GM19025 (cell line): ENCODE measurements at regions not wholly inside any gene's neighbourhood (a gene's known extent, or its start where the extent isn't known, plus 50 kb on each side); places are given as distances from the start of the nearest gene placed in this dataset.
"Not testable (repeated sequence)": the region's sequence is repeated elsewhere in the genome, so short reads cannot be mapped to it uniquely, and the experiment has no call there.

Experiments
- ATAC-seq: cut with Tn5 transposase; IDR thresholded peaks from one replicate; pipeline ENCODE4 v1.9.1; 2021; ENCODE audit warnings: mild to moderate bottlenecking, low read depth, moderate library complexity; ENCODE audit not compliant: unreplicated experiment

DNA sequence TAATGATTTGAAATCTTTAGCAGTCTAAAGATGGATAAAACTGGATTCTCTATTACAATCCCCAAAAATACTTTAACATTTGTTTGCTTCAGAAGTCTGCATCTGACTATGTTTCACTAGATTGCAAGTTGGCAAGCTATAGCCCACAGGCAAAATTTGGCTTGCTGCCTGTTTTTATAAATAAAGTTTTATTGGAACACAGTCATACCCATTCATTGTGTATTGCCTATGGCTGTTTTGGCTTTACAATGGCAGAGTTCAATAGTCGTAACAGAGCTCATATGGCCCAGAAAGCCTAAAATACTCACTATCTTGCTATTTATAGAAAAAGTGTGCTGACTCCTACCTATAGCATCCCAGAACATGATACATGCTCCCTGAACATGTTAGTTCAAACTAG is 89.0 kb upstream of the GPR141 start:
- ATAC-seq = no peak

DNA sequence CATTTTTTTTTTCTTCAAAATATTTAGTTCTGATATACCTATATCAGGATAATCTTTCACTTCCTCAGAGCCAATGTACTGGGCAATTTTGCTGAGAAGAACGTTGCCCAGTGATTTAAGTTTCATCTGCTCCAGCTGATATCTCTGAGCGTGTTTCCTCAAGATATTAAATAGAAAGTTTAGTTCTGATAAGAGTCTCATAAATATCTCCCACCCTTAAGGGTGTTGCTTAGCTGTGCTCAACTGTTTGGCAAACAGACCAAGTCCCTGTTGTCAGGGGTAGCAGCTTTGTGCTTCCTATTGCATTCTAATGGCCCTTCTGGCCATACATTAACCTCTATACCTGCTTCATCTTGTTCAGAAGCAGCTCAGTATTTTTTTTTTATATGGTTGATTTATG is 84.7 kb upstream of the GPR141 start:
- no peak for ATAC-seq

DNA sequence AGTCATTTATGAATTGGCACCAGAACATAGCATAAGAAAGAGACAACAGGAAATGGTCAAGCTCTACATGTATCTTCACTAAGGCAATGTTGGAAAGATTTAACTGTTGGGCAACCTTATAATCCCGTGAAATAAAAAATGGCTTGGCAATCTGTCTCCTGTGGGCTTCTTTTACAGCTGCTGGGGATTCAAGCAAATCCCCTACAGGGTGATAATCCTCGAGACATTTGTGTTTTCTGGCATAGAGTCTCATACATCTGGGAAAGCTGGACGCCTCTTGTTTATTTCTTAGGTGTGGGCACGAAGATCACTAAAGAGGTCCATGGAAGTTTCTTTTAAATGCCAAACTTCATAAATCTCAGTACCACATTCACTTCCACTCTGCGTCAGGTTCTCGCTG is 82.2 kb upstream of the GPR141 start:
- ATAC-seq = no peak

- no peak for ATAC-seq
Measured at GRCh38 chr7:37604078-37604477, 79.5 kb upstream of the GPR141 start.

DNA sequence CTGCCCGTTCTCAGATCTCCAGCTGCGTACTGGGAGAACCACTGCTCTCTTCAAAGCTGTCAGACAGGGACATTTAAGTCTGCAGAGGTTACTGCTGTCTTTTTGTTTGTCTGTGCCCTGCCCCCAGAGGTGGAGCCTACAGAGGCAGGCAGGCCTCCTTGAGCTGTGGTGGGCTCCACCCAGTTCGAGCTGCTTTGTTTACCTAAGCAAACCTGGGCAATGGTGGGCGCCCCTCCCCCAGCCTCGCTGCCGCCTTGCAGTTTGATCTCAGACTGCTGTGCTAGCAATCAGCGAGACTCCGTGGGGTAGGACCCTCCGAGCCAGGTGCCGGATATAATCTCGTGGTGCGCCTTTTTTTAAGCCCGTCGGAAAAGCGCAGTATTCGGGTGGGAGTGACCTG is 66.2 kb upstream of the GPR141 start:
- ATAC-seq = not testable (repeated sequence)

GRCh38 chr7:37633048-37633447 is 50.5 kb upstream of the GPR141 start:
- ATAC-seq = no peak
